ENCODE measurements at regions not wholly inside any gene's neighbourhood (a gene's known extent, or its start where the extent isn't known, plus 50 kb on each side); places are given as distances from the start of the nearest gene placed in this dataset.

GRCh38 chr2:176826984-176827668, 385.5 kb upstream of the HNRNPA3 start:
- Histone ChIP-seq H3K4me1 (ENCODE audit: control insufficient read depth in 2 of 3, insufficient read depth in 2 of 3, low read depth in 1 of 3, low read length in 3 of 3) (peaks cover 0 to 4% (median 3%) of the 10 kb centered on the region in 3 donors), H3K9me3 (ENCODE audit: control insufficient read depth in 2 of 3, insufficient read depth in 1 of 3, low read length in 3 of 3) (no peaks in the 10 kb centered on the region), H3K9ac (ENCODE audit: low read length in 3 of 3) (no peak overlapping the region), H3K4me3 (ENCODE audit: low read length in 3 of 3) (no peak overlapping the region), H3K27me3 (ENCODE audit: control insufficient read depth, insufficient read depth, low read length) (no peaks in the 10 kb centered on the region), H3K36me3 (ENCODE audit: control insufficient read depth in 2 of 3, insufficient read depth in 3 of 3, low read length in 3 of 3) (no peaks in the 10 kb centered on the region), H3K27ac (ENCODE audit: low read depth in 2 of 2, low read length in 2 of 2) (no peak overlapping the region)
- TF ChIP-seq, protein P1, sequence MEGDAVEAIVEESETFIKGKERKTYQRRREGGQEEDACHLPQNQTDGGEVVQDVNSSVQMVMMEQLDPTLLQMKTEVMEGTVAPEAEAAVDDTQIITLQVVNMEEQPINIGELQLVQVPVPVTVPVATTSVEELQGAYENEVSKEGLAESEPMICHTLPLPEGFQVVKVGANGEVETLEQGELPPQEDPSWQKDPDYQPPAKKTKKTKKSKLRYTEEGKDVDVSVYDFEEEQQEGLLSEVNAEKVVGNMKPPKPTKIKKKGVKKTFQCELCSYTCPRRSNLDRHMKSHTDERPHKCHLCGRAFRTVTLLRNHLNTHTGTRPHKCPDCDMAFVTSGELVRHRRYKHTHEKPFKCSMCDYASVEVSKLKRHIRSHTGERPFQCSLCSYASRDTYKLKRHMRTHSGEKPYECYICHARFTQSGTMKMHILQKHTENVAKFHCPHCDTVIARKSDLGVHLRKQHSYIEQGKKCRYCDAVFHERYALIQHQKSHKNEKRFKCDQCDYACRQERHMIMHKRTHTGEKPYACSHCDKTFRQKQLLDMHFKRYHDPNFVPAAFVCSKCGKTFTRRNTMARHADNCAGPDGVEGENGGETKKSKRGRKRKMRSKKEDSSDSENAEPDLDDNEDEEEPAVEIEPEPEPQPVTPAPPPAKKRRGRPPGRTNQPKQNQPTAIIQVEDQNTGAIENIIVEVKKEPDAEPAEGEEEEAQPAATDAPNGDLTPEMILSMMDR (IDR thresholded peaks at IDR 0.05; ENCODE audit: borderline replicate concordance, extremely low read depth, insufficient read depth): no peak
- FAIRE-seq (no peak), DNase-seq (peak in 4 of 5 donors; percentile 51 to 82 (median 72))
- intact Hi-C loops (cut with DNase I): no loop called here

DNA sequence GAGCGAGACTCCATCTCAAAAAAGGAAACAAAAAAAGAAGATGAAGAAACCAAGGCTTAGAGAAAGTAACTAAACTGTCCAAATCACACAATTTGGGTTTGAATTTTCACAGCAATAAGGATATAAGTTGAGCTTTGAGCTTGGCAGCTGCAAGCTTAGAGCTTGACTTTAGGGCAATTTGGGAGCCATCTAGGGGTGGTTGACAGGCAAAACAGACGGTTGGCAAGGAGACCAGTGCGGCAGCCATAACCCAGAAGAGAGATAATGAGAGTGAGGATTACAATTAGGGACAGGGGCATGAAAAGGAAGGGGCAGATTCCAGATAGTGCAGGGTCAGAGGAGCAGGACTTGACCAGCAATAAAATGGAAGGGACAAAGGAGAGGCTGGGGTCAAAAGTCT, 382.2 kb upstream of the HNRNPA3 start:
- Histone ChIP-seq H3K36me3 (ENCODE audit: control insufficient read depth in 2 of 3, insufficient read depth in 3 of 3, low read length in 3 of 3) (no peaks in the 10 kb centered on the region), H3K9ac (ENCODE audit: low read length in 3 of 3) (no peak overlapping the region), H3K4me3 (ENCODE audit: low read length in 3 of 3) (no peak overlapping the region), H3K27ac (ENCODE audit: low read depth in 2 of 2, low read length in 2 of 2) (no peak overlapping the region), H3K27me3 (ENCODE audit: control insufficient read depth, insufficient read depth, low read length) (no peaks in the 10 kb centered on the region), H3K4me1 (ENCODE audit: control insufficient read depth in 2 of 3, insufficient read depth in 2 of 3, low read depth in 1 of 3, low read length in 3 of 3) (peaks cover 0 to 4% (median 3%) of the 10 kb centered on the region in 3 donors), H3K9me3 (ENCODE audit: control insufficient read depth in 2 of 3, insufficient read depth in 1 of 3, low read length in 3 of 3) (no peaks in the 10 kb centered on the region)
- FAIRE-seq (no peak), DNase-seq (peak in 3 of 5 donors; percentile 49 to 61 (median 60))
- TF ChIP-seq, protein P1 (IDR thresholded peaks at IDR 0.05; ENCODE audit: borderline replicate concordance, extremely low read depth, insufficient read depth): no peak
- intact Hi-C loops (cut with DNase I): no loop called here

- DNase-seq (no peak), FAIRE-seq (no peak)
- TF ChIP-seq, protein P1 (IDR thresholded peaks at IDR 0.05; ENCODE audit: borderline replicate concordance, extremely low read depth, insufficient read depth): no peak
- Histone ChIP-seq H3K9me3 (ENCODE audit: control insufficient read depth in 2 of 3, insufficient read depth in 1 of 3, low read length in 3 of 3) (no peaks in the 10 kb centered on the region), H3K36me3 (ENCODE audit: control insufficient read depth in 2 of 3, insufficient read depth in 3 of 3, low read length in 3 of 3) (no peaks in the 10 kb centered on the region), H3K27ac (ENCODE audit: low read depth in 2 of 2, low read length in 2 of 2) (no peak overlapping the region), H3K4me3 (ENCODE audit: low read length in 3 of 3) (no peak overlapping the region), H3K4me1 (ENCODE audit: control insufficient read depth in 2 of 3, insufficient read depth in 2 of 3, low read depth in 1 of 3, low read length in 3 of 3) (peaks cover 0 to 4% (median 3%) of the 10 kb centered on the region in 3 donors), H3K27me3 (ENCODE audit: control insufficient read depth, insufficient read depth, low read length) (no peaks in the 10 kb centered on the region), H3K9ac (ENCODE audit: low read length in 3 of 3) (no peak overlapping the region)
- intact Hi-C loops (cut with DNase I): no loop called here
Measured at GRCh38 chr2:176832086-176832485, 380.5 kb upstream of the HNRNPA3 start.
